ENCODE measurements at regions not wholly inside any gene's neighbourhood (a gene's known extent, or its start where the extent isn't known, plus 50 kb on each side); places are given as distances from the start of the nearest gene placed in this dataset.

GRCh38 chr16:79402920-79403319 lies 197.6 kb downstream of the MAF start:
- no peak for TF ChIP-seq YY1 (IDR thresholded peaks at IDR 0.05; ENCODE audit: insufficient read depth, insufficient read length)
- TF ChIP-seq ZNF274 (IDR thresholded peaks at IDR 0.05; ENCODE audit: low read depth, low read length), result no peak
